H1 (cell line): ENCODE measurements at regions not wholly inside any gene's neighbourhood (a gene's known extent, or its start where the extent isn't known, plus 50 kb on each side); places are given as distances from the start of the nearest gene placed in this dataset.

Source experiments
- CTCF ChIA-PET: fragments of 300-600 bp; sonication (Branson Sonifier 250); formaldehyde crosslinking; loops from one replicate; lab custom pipeline; 2021; ENCODE audit not compliant: partially characterized antibody; lab: Charles Lee
- POLR2A ChIA-PET: fragments of 300-600 bp; sonication (Branson Sonifier 250); formaldehyde crosslinking; loops from one replicate; lab custom pipeline; 2021; ENCODE audit warnings: inconsistent platforms; ENCODE audit not compliant: partially characterized antibody; lab: Charles Lee
- DNase-seq, 2 experiments: peaks; one replicate each; pipeline versions ENCODE4 v3.0.0 to v3.0.0-alpha.2; 2010 to 2022; ENCODE audit warnings: low spot score in 2 of 2, low read depth in 1 of 2, mixed read lengths in 1 of 2
- FAIRE-seq: peaks from 2 replicates; lab custom pipeline; 2011; peaks lifted over from hg19 to GRCh38; lab: Jason Lieb, UNC
- H2AFZ ChIP-seq: 2 replicates; pipeline ENCODE4 v1.8.1; 2012; ENCODE audit warnings: low read length, inconsistent platforms
- H2AK5ac ChIP-seq: 2 replicates; pipeline ENCODE4 v1.6.1; 2013; ENCODE audit warnings: low read depth, low read length
- H2BK120ac ChIP-seq: replicated peaks from 2 replicates; pipeline ENCODE3; 2013; ENCODE audit warnings: low read depth, low read length, inconsistent platforms
- H2BK12ac ChIP-seq: 2 replicates; pipeline ENCODE4 v1.6.1; 2013; ENCODE audit warnings: low read depth, low read length
- H2BK15ac ChIP-seq: 2 replicates; pipeline ENCODE4 v1.6.1; 2013; ENCODE audit warnings: low read length
- H2BK20ac ChIP-seq: 2 replicates; pipeline ENCODE4 v1.6.1; 2013; ENCODE audit warnings: low read length
- H2BK5ac ChIP-seq: 2 replicates; pipeline ENCODE4 v1.6.1; 2013; ENCODE audit warnings: low read depth, low read length
- H3K14ac ChIP-seq: 2 replicates; pipeline ENCODE4 v1.6.1; 2013; ENCODE audit warnings: inconsistent platforms; ENCODE audit not compliant: insufficient read length
- H3K18ac ChIP-seq: 2 replicates; pipeline ENCODE4 v1.6.1; 2013; ENCODE audit warnings: low read length; ENCODE audit errors: extremely low read depth
- H3K23ac ChIP-seq: 2 replicates; pipeline ENCODE4 v1.6.1; 2013; ENCODE audit warnings: inconsistent platforms; ENCODE audit not compliant: insufficient read length
- H3K23me2 ChIP-seq: 2 replicates; pipeline ENCODE4 v1.6.1; 2013; ENCODE audit warnings: low read depth, low read length
- H3K27ac ChIP-seq: 2 replicates; pipeline ENCODE4 v1.6.1; 2011; ENCODE audit warnings: low read depth, low read length, inconsistent platforms
- H3K27me3 ChIP-seq, 4 experiments: replicated peaks in 1 of 4; 1 replicate in 1 of 4; 2 replicates in 3 of 4; pipeline versions ENCODE4 v1.6.1 to v1.8.1; 2011 to 2013; ENCODE audit warnings: low read length in 3 of 4, mild to moderate bottlenecking in 3 of 4, inconsistent platforms in 2 of 4, mixed read lengths in 2 of 4, moderate library complexity in 1 of 4; ENCODE audit not compliant: control insufficient read depth in 3 of 4, insufficient read depth in 3 of 4; ENCODE audit errors: extremely low read depth in 1 of 4
- H3K36me3 ChIP-seq, 4 experiments: 2 replicates each; pipeline versions ENCODE4 v1.6.1 to v1.8.1; 2011 to 2013; ENCODE audit warnings: mild to moderate bottlenecking in 4 of 4, low read length in 3 of 4, moderate library complexity in 2 of 4, control low read depth in 1 of 4, inconsistent platforms in 1 of 4; ENCODE audit not compliant: insufficient read depth in 4 of 4, control insufficient read depth in 2 of 4
- H3K4ac ChIP-seq: replicated peaks from 2 replicates; pipeline ENCODE3; 2013; ENCODE audit warnings: low read length, low read depth, mixed read lengths, inconsistent platforms; ENCODE audit not compliant: insufficient read length
- H3K4me1 ChIP-seq, 4 experiments: replicated peaks in 1 of 4; 1 replicate in 1 of 4; 2 replicates in 3 of 4; pipeline versions ENCODE4 v1.6.1 to v1.8.1; 2011 to 2013; ENCODE audit warnings: low read length in 3 of 4, inconsistent platforms in 2 of 4, mixed read lengths in 1 of 4; ENCODE audit not compliant: insufficient read depth in 4 of 4, control insufficient read depth in 3 of 4
- H3K4me2 ChIP-seq, 2 experiments: 2 replicates each; pipeline versions ENCODE4 v1.6.1 to v1.8.1; 2011 to 2013; ENCODE audit warnings: low read depth in 2 of 2, low read length in 2 of 2, control low read depth in 1 of 2, inconsistent platforms in 1 of 2, mild to moderate bottlenecking in 1 of 2; ENCODE audit not compliant: insufficient read depth in 1 of 2
- H3K4me3 ChIP-seq, 4 experiments: fragments of 200-600, 300-600 bp in 1 of 4; sonication (generic), shearing (Covaris generic), sonication (Bioruptor Twin) in 1 of 4; 2 replicates each; pipeline versions ENCODE4 v1.5.1 to v1.8.1; 2011 to 2016; ENCODE audit warnings: low read length in 4 of 4, low read depth in 3 of 4, control low read depth in 2 of 4, inconsistent platforms in 2 of 4, mild to moderate bottlenecking in 2 of 4, mixed read lengths in 1 of 4, moderate library complexity in 1 of 4; ENCODE audit not compliant: insufficient read depth in 2 of 4; ENCODE audit errors: extremely low read depth in 1 of 4
- H3K56ac ChIP-seq: replicated peaks from 2 replicates; pipeline ENCODE3; 2013; ENCODE audit warnings: low read depth, mild to moderate bottlenecking, mixed read lengths, low read length, inconsistent platforms; ENCODE audit not compliant: insufficient read length
- H3K79me1 ChIP-seq: 2 replicates; pipeline ENCODE4 v1.6.1; 2013; ENCODE audit warnings: low read depth, low read length, control low read depth
- H3K79me2 ChIP-seq, 2 experiments: 2 replicates each; pipeline versions ENCODE4 v1.6.1 to v1.8.1; 2012 to 2013; ENCODE audit warnings: low read length in 2 of 2, mild to moderate bottlenecking in 2 of 2, inconsistent platforms in 1 of 2; ENCODE audit not compliant: insufficient read depth in 2 of 2, control insufficient read depth in 1 of 2
- H3K9ac ChIP-seq, 4 experiments: replicated peaks in 1 of 4; 1 replicate in 1 of 4; 2 replicates in 3 of 4; pipeline versions ENCODE4 v1.6.1 to v1.8.1; 2011 to 2013; ENCODE audit warnings: low read depth in 3 of 4, low read length in 3 of 4, control low read depth in 2 of 4, mild to moderate bottlenecking in 2 of 4, moderate library complexity in 2 of 4, inconsistent platforms in 1 of 4; ENCODE audit errors: extremely low read depth in 1 of 4
- H3K9me3 ChIP-seq, 2 experiments: 2 replicates each; pipeline versions ENCODE4 v1.6.1 to v1.8.1; 2012 to 2013; ENCODE audit warnings: mild to moderate bottlenecking in 2 of 2, moderate library complexity in 2 of 2, control low read depth in 1 of 2, inconsistent platforms in 1 of 2, low read depth in 1 of 2, low read length in 1 of 2, mixed read lengths in 1 of 2; ENCODE audit not compliant: insufficient read depth in 2 of 2
- H4K20me1 ChIP-seq, 2 experiments: replicated peaks in 1 of 2; 2 replicates each; pipeline versions ENCODE3 to v1.8.1; 2011 to 2013; ENCODE audit warnings: inconsistent platforms in 2 of 2, low read length in 2 of 2, mild to moderate bottlenecking in 1 of 2; ENCODE audit not compliant: insufficient read depth in 2 of 2, control insufficient read depth in 1 of 2
- H4K5ac ChIP-seq: 2 replicates; pipeline ENCODE4 v1.6.1; 2013; ENCODE audit warnings: low read length, low read depth, mixed read lengths, inconsistent platforms; ENCODE audit not compliant: insufficient read length
- H4K8ac ChIP-seq: 2 replicates; pipeline ENCODE4 v1.8.0; 2013; ENCODE audit warnings: mild to moderate bottlenecking, moderate library complexity, low read length, inconsistent platforms; ENCODE audit not compliant: insufficient read depth; ENCODE audit errors: extremely low read depth
- H4K91ac ChIP-seq: replicated peaks from 2 replicates; pipeline ENCODE3; 2013; ENCODE audit warnings: low read length, mixed read lengths, inconsistent platforms; ENCODE audit not compliant: insufficient read length
- CEBPB ChIP-seq: IDR thresholded peaks from 2 replicates; pipeline ENCODE4 v1.6.1; 2012; ENCODE audit warnings: low read depth, low read length
- CHD2 ChIP-seq: IDR thresholded peaks from 2 replicates; pipeline ENCODE4 v1.6.1; 2012; ENCODE audit warnings: low read length, improper control_type of control experiment
- NANOG ChIP-seq: IDR thresholded peaks from 2 replicates; pipeline ENCODE4 v1.6.1; 2011; ENCODE audit warnings: low read length, low read depth, mild to moderate bottlenecking, inconsistent platforms; ENCODE audit not compliant: insufficient read depth, poor library complexity, severe bottlenecking
- WGBS, 2 experiments: shearing (Covaris generic) in 1 of 2; methylation state at CpG; one replicate each; pipeline versions ENCODE4 v1.1.6 to v1.1.7; 2013 to 2015; ENCODE audit warnings: low lambda C conversion rate in 2 of 2, mixed read lengths in 2 of 2, inconsistent platforms in 1 of 2, low coverage in 1 of 2, missing lambda C conversion rate in 1 of 2; ENCODE audit not compliant: insufficient replicate concordance in 2 of 2, insufficient coverage in 1 of 2, insufficient read length in 1 of 2; ENCODE audit errors: extremely low coverage in 1 of 2, missing lambda C conversion rate in 1 of 2; 5-methylcytosine and 5-hydroxymethylcytosine counted together
- TF ChIP-seq, protein P1 (sequence below): IDR thresholded peaks from 2 replicates; pipeline ENCODE4 v1.6.1; 2012; ENCODE audit warnings: inconsistent platforms

DNA sequence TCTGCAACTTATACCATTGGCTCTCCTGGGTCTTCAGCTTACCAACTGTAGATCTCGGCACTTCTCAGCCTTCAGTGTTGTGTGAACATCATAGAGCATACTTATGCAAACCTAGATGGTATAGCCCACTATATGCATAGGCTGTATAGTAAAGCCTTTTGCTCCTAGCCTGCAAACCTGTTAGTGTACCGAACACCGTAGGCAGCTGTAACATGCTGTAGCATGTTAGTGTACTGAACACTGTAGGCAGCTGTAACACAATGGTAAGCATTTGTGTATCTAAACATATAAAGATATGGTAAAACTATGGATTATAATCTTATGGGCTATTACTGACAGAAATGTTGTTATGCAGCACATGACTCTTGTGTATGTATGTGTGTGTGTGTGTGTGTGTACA, 256.9 kb downstream of the WDR11 start:
- no peaks in the 10 kb centered on the region for H3K9me3 ChIP-seq
- no peak overlapping the region for H3K14ac ChIP-seq
- no peak overlapping the region for H4K5ac ChIP-seq
- no peak overlapping the region for H2AFZ ChIP-seq
- no peak overlapping the region for H3K18ac ChIP-seq
- H2BK20ac ChIP-seq = no peak overlapping the region
- H2BK5ac ChIP-seq = no peak overlapping the region
- no peak overlapping the region for H3K9ac ChIP-seq
- no peak overlapping the region for H3K4me2 ChIP-seq
- TF ChIP-seq CHD2 = no peak
- TF ChIP-seq CEBPB = no peak
- TF ChIP-seq NANOG = no peak
- TF ChIP-seq, protein P1, sequence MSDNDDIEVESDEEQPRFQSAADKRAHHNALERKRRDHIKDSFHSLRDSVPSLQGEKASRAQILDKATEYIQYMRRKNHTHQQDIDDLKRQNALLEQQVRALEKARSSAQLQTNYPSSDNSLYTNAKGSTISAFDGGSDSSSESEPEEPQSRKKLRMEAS = no peak
- no peak overlapping the region for H2AK5ac ChIP-seq
- H3K23ac ChIP-seq = no peak overlapping the region
- no peak overlapping the region for H3K56ac ChIP-seq
- H3K23me2 ChIP-seq = no peaks in the 10 kb centered on the region
- ChIA-PET CTCF (interaction anchor here (1.2 kb wide), 1 partner anchor 61 kb away, joined by 3 read pairs; no protein-coding TSS in a partner anchor), POLR2A (no interaction called here)
- FAIRE-seq (no peak), DNase-seq (no peak)
- H2BK15ac ChIP-seq = no peak overlapping the region
- 88% methylated on average over 3 of the region's 3 CpGs; no CpG with 5 or more reads in 1 of the 2 experiments for WGBS, 2 experiments
- H4K20me1 ChIP-seq = no peaks in the 10 kb centered on the region
- H3K27ac ChIP-seq = no peak overlapping the region
- H4K91ac ChIP-seq = no peak overlapping the region
- no peak overlapping the region for H3K4me3 ChIP-seq
- no peaks in the 10 kb centered on the region for H3K36me3 ChIP-seq
- no peaks in the 10 kb centered on the region for H3K79me1 ChIP-seq
- no peak overlapping the region for H2BK120ac ChIP-seq
- no peak overlapping the region for H2BK12ac ChIP-seq
- no peak overlapping the region for H3K4ac ChIP-seq
- H4K8ac ChIP-seq = no peak overlapping the region
- peaks cover 3 to 12% (median 9%) of the 10 kb centered on the region in 4 experiments; a peak in 5 of 7 replicates for H3K4me1 ChIP-seq
- no peaks in the 10 kb centered on the region for H3K27me3 ChIP-seq
- no peaks in the 10 kb centered on the region for H3K79me2 ChIP-seq
